Suprapubic skin (tissue), 4 donors: ENCODE measurements at regions not wholly inside any gene's neighbourhood (a gene's known extent, or its start where the extent isn't known, plus 50 kb on each side); places are given as distances from the start of the nearest gene placed in this dataset.

Experiments used
- DNase-seq, 2 donors: peaks; one replicate each; pipeline ENCODE4 v3.0.0-alpha.2; 2019; ENCODE audit warnings: low spot score in 2 of 2
- H3K27ac ChIP-seq: fragments of 200-600 bp; sonication (generic); one replicate; pipeline ENCODE4 v1.5.1; 2019
- H3K27me3 ChIP-seq: fragments of 200-600 bp; sonication (generic); one replicate; pipeline ENCODE4 v1.5.1; 2019
- H3K36me3 ChIP-seq: fragments of 200-600 bp; sonication (generic); one replicate; pipeline ENCODE4 v1.5.1; 2019
- H3K4me1 ChIP-seq: fragments of 200-600 bp; sonication (generic); one replicate; pipeline ENCODE4 v1.5.1; 2019
- H3K4me3 ChIP-seq: fragments of 200-600 bp; sonication (generic); one replicate; pipeline ENCODE4 v1.5.1; 2019; ENCODE audit warnings: mild to moderate bottlenecking
- H3K9me3 ChIP-seq: fragments of 200-600 bp; sonication (generic); one replicate; pipeline ENCODE4 v1.5.1; 2019
- CTCF ChIP-seq, 2 donors: fragments of 200-600 bp in 1 of 2; fragments of 450-650 bp in 1 of 2; sonication (generic) in 1 of 2; IDR thresholded peaks; one replicate each; pipeline ENCODE4 v1.5.1; 2016 to 2019; ENCODE audit warnings: antibody characterized with exemption in 2 of 2, mild to moderate bottlenecking in 1 of 2, moderate library complexity in 1 of 2
- EP300 ChIP-seq: sonication (generic); formaldehyde crosslinking; IDR thresholded peaks from one replicate; pipeline ENCODE4 v1.6.1; 2017; ENCODE audit warnings: antibody characterized with exemption
- POLR2A ChIP-seq, 2 donors: fragments of 450-650 bp; IDR thresholded peaks; one replicate each; pipeline ENCODE4 v1.6.1; 2017; ENCODE audit warnings: antibody characterized with exemption in 2 of 2, mild to moderate bottlenecking in 2 of 2, moderate library complexity in 2 of 2
- POLR2AphosphoS5 ChIP-seq, 3 donors: sonication (generic); formaldehyde crosslinking; IDR thresholded peaks; one replicate each; pipeline ENCODE4 v1.6.1; 2017; ENCODE audit warnings: antibody characterized with exemption in 3 of 3
- WGBS: methylation state at CpG from one replicate; pipeline ENCODE4 v1.1.5; 2018; 5-methylcytosine and 5-hydroxymethylcytosine counted together

- TF ChIP-seq CTCF (IDR thresholded peaks at IDR 0.05) (no peak), POLR2A (IDR thresholded peaks at IDR 0.05) (no peak), EP300 (no peak), POLR2AphosphoS5 (IDR thresholded peaks at IDR 0.05) (no peak)
- WGBS: 37% methylated on average over 1 of the region's 1 CpG
- no peak overlapping the region for H3K27ac ChIP-seq
- no peak overlapping the region for H3K4me3 ChIP-seq
- DNase-seq: no peak
- H3K36me3 ChIP-seq: no peaks in the 10 kb centered on the region
- no peaks in the 10 kb centered on the region for H3K9me3 ChIP-seq
- no peaks in the 10 kb centered on the region for H3K4me1 ChIP-seq
- H3K27me3 ChIP-seq: no peaks in the 10 kb centered on the region
Measured at GRCh38 chr6:77298283-77298682, 165.0 kb downstream of the HTR1B start.

GRCh38 chr6:77292564-77293546 is 170.4 kb downstream of the HTR1B start:
- no peak overlapping the region for H3K27ac ChIP-seq

GRCh38 chr6:77290798-77291197 is 172.5 kb downstream of the HTR1B start:
- H3K4me1 ChIP-seq: no peaks in the 10 kb centered on the region
- WGBS: 98% methylated on average over 1 of the region's 1 CpG
- no peaks in the 10 kb centered on the region for H3K27me3 ChIP-seq
- H3K9me3 ChIP-seq: no peaks in the 10 kb centered on the region
- TF ChIP-seq EP300 (no peak), POLR2A (IDR thresholded peaks at IDR 0.05) (no peak), CTCF (IDR thresholded peaks at IDR 0.05) (no peak), POLR2AphosphoS5 (IDR thresholded peaks at IDR 0.05) (no peak)
- no peak overlapping the region for H3K4me3 ChIP-seq
- no peaks in the 10 kb centered on the region for H3K36me3 ChIP-seq
- DNase-seq: no peak
- H3K27ac ChIP-seq: no peak overlapping the region

More at GRCh38 chr6:77292564-77293546, 170.4 kb downstream of the HTR1B start:
- no peak for TF ChIP-seq EP300
- TF ChIP-seq CTCF (IDR thresholded peaks at IDR 0.05): no peak
- TF ChIP-seq POLR2A (IDR thresholded peaks at IDR 0.05): no peak
- Histone ChIP-seq H3K36me3 (no peaks in the 10 kb centered on the region), H3K4me3 (no peak overlapping the region), H3K27me3 (no peaks in the 10 kb centered on the region), H3K4me1 (no peaks in the 10 kb centered on the region), H3K9me3 (no peaks in the 10 kb centered on the region)
- no peak for DNase-seq
- WGBS: 27% methylated on average over 7 of the region's 7 CpGs

GRCh38 chr6:77286541-77286940 is 176.8 kb downstream of the HTR1B start:
- Histone ChIP-seq H3K9me3 (no peaks in the 10 kb centered on the region), H3K27ac (no peak overlapping the region), H3K4me3 (no peak overlapping the region), H3K4me1 (no peaks in the 10 kb centered on the region), H3K27me3 (no peaks in the 10 kb centered on the region), H3K36me3 (no peaks in the 10 kb centered on the region)
- no peak for TF ChIP-seq CTCF (IDR thresholded peaks at IDR 0.05)
- TF ChIP-seq EP300: no peak
- no peak for TF ChIP-seq POLR2AphosphoS5 (IDR thresholded peaks at IDR 0.05)
- TF ChIP-seq POLR2A (IDR thresholded peaks at IDR 0.05): no peak
- WGBS: 95% methylated on average over 3 of the region's 3 CpGs
- no peak for DNase-seq

GRCh38 chr6:77273929-77274328 is 189.4 kb downstream of the HTR1B start:
- H3K27me3 ChIP-seq: no peaks in the 10 kb centered on the region
- H3K4me1 ChIP-seq: no peaks in the 10 kb centered on the region
- WGBS: 96% methylated on average over 2 of the region's 2 CpGs
- H3K27ac ChIP-seq: no peak overlapping the region
- no peak for DNase-seq
- no peaks in the 10 kb centered on the region for H3K36me3 ChIP-seq
- no peaks in the 10 kb centered on the region for H3K9me3 ChIP-seq
- TF ChIP-seq CTCF (IDR thresholded peaks at IDR 0.05) (no peak), POLR2AphosphoS5 (IDR thresholded peaks at IDR 0.05) (no peak), EP300 (no peak), POLR2A (IDR thresholded peaks at IDR 0.05) (no peak)
- H3K4me3 ChIP-seq: no peak overlapping the region
